Right ventricle myocardium inferior (tissue), 1 donor: ENCODE measurements at regions not wholly inside any gene's neighbourhood (a gene's known extent, or its start where the extent isn't known, plus 50 kb on each side); places are given as distances from the start of the nearest gene placed in this dataset.

Experiments
- ATAC-seq: fragments of 200-7000 bp; cut with Tn5 transposase; one replicate; pipeline ENCODE4 v1.9.1; 2020; ENCODE audit warnings: mild to moderate bottlenecking, moderate library complexity
- DNase-seq: peaks from one replicate; pipeline ENCODE4 v3.0.0; 2021; ENCODE audit errors: missing footprints
- intact Hi-C: fragments of 100-400 bp; cut with DNase I; formaldehyde crosslinking; loops from one replicate; pipeline ENCODE4 v1.11.0; 2022
- donor health status: DM: no; HTN: yes; CAD: no; lungs with severe emphysema.

DNA sequence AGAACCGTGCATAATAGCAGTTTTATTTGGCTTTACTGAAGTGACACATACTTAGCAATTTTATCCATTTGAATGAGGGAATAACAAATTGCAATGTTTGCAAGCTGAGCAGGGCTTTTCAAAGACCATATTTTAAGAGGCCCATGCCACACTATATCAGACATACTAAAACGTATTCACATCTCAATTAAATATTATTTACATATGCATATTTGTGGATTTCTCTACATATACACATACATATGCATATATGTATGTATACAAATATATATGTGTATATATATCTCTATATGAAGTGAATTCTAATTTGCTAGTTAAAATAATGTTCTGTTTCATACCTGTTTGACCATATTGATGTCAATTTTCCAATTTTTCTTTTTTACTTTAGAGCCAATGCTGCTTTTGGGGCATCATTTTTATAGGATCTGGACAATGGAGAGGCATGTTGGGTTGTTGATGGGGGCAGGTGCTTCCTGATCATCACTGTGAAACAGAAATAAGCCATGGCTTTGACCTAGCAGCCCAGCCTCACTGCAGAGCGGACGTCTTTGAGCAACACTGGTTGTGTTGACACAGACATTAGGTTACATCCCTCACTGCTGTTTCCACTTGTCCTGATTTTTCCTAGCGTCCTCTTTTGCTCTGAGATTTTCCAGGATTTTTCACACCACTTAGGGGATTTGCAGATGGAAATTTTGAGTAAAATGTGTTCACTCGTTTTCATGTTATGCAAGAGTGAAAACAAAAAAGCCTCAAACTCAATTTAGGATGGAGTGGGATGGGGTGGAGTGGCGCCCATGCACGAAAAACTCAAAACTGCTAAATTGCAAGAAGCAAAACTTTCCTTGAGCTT, 56.9 kb downstream of the RDH14 start:
- DNase-seq: no peak
- intact Hi-C loops: no loop called here
- ATAC-seq: no peak

GRCh38 chr2:18502142-18502541, 58.3 kb downstream of the RDH14 start:
- intact Hi-C loops: no loop called here
- no peak for DNase-seq
- no peak for ATAC-seq

- DNase-seq (no peak), ATAC-seq (no peak)
- intact Hi-C loops: no loop called here
These were observed 58.7 kb downstream of the RDH14 start for GRCh38 chr2:18501729-18502128.

DNA sequence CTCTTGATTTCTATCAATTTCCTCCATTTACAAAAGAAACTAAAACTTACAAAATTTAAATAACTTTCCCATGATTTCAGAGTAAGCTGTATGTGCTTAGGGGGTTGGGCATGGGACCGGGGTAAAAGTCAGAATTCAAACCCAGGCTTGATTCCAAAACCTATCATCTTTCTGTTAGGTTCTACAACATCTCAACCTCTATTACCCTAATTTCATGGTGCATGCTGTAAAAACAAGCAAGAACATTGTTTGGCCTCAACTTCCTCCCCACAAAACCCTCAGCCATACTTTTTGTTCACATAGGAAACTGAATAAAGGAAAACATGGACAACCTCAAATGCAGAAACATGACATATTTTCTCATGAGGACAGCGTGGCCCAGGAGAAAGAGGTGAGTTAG, 59.3 kb downstream of the RDH14 start:
- ATAC-seq (no peak), DNase-seq (no peak)
- intact Hi-C loops: no loop called here

GRCh38 chr2:18500333-18500732, 60.1 kb downstream of the RDH14 start:
- intact Hi-C loops: no loop called here
- ATAC-seq: no peak
- DNase-seq: no peak

- intact Hi-C loops: no loop called here
- no peak for DNase-seq
- no peak for ATAC-seq
These were observed 61.9 kb downstream of the RDH14 start for GRCh38 chr2:18498531-18498930.

GRCh38 chr2:18496516-18496915, 63.9 kb downstream of the RDH14 start:
- intact Hi-C loops: no loop called here
- ATAC-seq: no peak
- DNase-seq: no peak

- ATAC-seq (no peak), DNase-seq (no peak)
- intact Hi-C loops: no loop called here
These were observed 65.4 kb downstream of the RDH14 start for GRCh38 chr2:18495058-18495457.

DNA sequence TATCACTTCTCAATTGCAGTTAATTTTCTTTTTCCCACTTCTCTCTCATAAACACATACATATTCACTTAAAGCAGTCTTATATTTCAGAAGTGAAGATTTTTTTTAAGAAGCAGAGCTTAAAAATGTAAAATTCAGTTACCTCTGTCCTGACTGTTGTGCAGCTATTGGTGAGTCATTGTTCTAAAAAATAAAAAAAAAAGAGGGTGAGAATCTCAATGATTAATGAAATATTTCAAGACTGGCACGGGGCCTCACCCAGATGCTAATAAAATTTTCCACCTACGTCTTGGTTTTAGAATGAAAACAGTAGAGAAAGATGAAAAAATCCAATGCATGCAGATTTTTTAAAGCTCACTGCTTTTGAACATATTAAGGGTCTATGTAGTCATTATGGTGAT, 67.7 kb downstream of the RDH14 start:
- intact Hi-C loops: no loop called here
- DNase-seq (no peak), ATAC-seq (no peak)

DNA sequence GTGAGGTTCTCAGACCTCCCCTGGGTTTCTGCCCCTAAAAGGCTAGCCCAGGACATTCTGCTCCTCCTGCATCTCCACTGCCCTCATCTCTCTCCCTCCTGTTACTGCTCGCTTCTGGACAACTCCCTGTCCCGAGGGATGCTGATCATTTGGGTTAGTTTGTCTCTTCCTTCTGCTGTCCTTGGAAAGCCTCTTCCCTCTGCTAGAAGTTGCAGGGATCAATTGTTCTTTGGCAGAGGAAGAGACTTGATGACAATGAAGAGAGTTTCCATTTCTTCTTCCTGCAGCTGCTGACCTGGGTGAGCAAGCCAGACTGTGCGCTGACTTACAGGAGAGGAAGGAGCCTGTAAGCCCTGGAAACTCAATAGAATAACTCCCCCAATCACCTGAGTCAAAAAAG, 68.9 kb downstream of the RDH14 start:
- no peak for ATAC-seq
- no peak for DNase-seq
- intact Hi-C loops: no loop called here

- intact Hi-C loops: no loop called here
- ATAC-seq (no peak), DNase-seq (no peak)
These were observed 69.6 kb downstream of the RDH14 start for GRCh38 chr2:18490901-18491300.

GRCh38 chr2:18487106-18487913, 73.1 kb downstream of the RDH14 start:
- DNase-seq (no peak), ATAC-seq (no peak)
- intact Hi-C loops: no loop called here

GRCh38 chr2:18484625-18485024, 75.8 kb downstream of the RDH14 start:
- no peak for DNase-seq
- no peak for ATAC-seq
- intact Hi-C loops: no loop called here

DNA sequence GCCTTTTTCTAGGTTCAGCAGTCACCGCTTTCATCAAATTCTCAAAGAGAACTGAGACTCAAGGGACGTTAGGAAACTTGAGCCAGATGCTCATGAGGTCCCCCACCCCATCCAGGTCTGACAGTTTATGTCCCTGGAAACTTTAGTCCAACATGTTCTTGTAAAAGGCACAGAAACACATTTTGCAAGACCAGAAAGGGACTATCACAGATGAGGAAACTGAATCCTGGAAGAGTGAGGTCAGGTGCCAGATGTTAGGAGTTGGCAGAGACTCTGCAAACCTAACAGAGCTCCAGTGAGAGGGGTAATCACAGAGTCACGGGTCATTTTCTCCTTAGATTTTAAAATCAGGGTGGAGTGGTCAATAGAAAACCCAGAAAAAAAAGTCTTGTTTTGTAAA, 76.6 kb downstream of the RDH14 start:
- DNase-seq: no peak
- ATAC-seq: peak; percentile 75
- intact Hi-C loops: no loop called here

- DNase-seq (no peak), ATAC-seq (no peak)
- intact Hi-C loops: no loop called here
These were observed 77.8 kb downstream of the RDH14 start for GRCh38 chr2:18482666-18483065.

GRCh38 chr2:18479947-18480369, 80.5 kb downstream of the RDH14 start:
- DNase-seq: peak; percentile 69
- intact Hi-C loops: no loop called here
- ATAC-seq: peak; percentile 87

DNA sequence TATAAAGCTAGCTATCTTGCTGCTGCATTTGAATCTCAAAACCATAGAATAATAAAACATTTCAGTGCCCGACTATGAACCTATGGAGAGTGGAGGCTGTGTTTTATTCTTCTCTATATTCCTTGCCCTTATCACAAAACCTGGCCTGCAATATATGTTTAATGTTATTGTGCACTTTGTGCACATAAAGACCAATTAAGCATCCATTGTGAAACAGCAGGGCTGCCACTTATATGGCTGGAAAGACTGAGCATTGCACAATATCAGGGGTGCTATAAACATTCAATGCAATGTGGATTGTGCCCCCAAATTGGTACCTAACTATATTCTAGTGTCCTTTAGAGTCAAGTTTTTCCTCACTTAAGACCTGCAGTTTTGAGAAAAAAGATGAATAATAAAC, 83.2 kb downstream of the RDH14 start:
- intact Hi-C loops: no loop called here
- DNase-seq (no peak), ATAC-seq (no peak)

DNA sequence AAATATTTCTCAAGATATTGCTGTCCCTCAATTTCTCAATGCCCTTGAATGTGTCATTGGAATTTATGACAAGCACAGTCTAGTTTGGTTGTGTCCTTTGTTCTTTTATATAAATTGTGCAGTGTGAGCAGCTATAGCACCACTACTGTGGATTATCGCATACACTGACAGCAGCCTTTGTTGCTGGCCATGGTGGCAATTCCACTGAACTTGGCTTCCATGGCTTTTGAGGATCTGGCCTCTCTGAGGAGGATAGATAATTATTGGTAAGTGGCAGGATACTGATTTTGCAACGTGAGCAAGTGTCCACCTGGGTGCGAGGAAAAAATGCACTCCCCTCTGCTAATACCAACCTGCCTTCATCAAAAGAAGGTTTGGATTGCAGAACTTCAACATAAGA, 84.0 kb downstream of the RDH14 start:
- ATAC-seq (no peak), DNase-seq (no peak)
- intact Hi-C loops: no loop called here

- DNase-seq (no peak), ATAC-seq (no peak)
- intact Hi-C loops: no loop called here
These were observed 84.6 kb downstream of the RDH14 start for GRCh38 chr2:18475884-18476283.

DNA sequence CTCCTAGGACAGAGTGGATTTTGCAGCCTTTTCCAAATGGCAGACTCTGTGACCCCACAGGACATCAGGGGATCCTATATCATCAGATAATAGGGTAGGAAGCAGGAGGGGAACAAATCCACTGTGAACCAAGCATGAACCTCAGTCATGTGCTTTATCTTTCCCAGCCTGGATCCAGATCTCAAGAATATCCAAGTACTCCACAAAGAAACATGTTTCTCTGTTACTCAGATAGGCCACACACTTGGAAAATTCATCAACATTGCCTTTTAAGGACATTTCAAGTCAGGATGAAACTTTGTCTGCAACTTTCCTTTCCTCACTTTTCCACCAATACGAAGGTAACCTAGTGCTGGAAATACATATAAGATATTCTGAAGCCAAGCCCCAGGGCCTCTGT, 85.8 kb downstream of the RDH14 start:
- DNase-seq (no peak), ATAC-seq (no peak)
- intact Hi-C loops: no loop called here
